Neural cell (in vitro differentiated cells): ENCODE measurements at regions not wholly inside any gene's neighbourhood (a gene's known extent, or its start where the extent isn't known, plus 50 kb on each side); places are given as distances from the start of the nearest gene placed in this dataset.

ENCODE experiments used
- H2AFZ ChIP-seq: fragments of 200-600, 300-800 bp; sonication (generic), shearing (Covaris generic); 2 replicates; pipeline ENCODE4 v1.6.0; 2014; ENCODE audit warnings: low read depth, mild to moderate bottlenecking, antibody characterized with exemption, low read length, moderate library complexity
- H3F3A ChIP-seq: fragments of 200-600 bp; shearing (Covaris generic); 2 replicates; pipeline ENCODE4 v1.6.1; 2016; ENCODE audit warnings: mild to moderate bottlenecking, moderate library complexity, mixed read lengths, antibody characterized with exemption, low read length; ENCODE audit not compliant: insufficient read depth, poor library complexity, severe bottlenecking
- H3K27ac ChIP-seq: fragments of 200-600, 300-800 bp; sonication (generic), shearing (Covaris generic); 2 replicates; pipeline ENCODE4 v1.5.1; 2014; ENCODE audit warnings: mild to moderate bottlenecking, low read length, moderate library complexity
- H3K27me3 ChIP-seq: fragments of 300-800, 200-600 bp; sonication (generic), shearing (Covaris generic); 2 replicates; pipeline ENCODE4 v1.6.0; 2014; ENCODE audit warnings: mild to moderate bottlenecking, low read depth, low read length, moderate library complexity; ENCODE audit not compliant: insufficient read depth
- H3K36me3 ChIP-seq: fragments of 300-800, 200-600 bp; sonication (generic), shearing (Covaris generic); 2 replicates; pipeline ENCODE4 v1.5.1; 2014; ENCODE audit warnings: mild to moderate bottlenecking, antibody characterized with exemption, low read length, moderate library complexity; ENCODE audit not compliant: insufficient read depth
- H3K4me2 ChIP-seq: fragments of 300-800, 200-600 bp; sonication (generic), shearing (Covaris generic); 2 replicates; pipeline ENCODE4 v1.6.0; 2014; ENCODE audit warnings: mild to moderate bottlenecking, low read length
- H3K4me3 ChIP-seq: fragments of 300-800, 200-600 bp; sonication (generic), shearing (Covaris generic); 2 replicates; pipeline ENCODE4 v1.5.1; 2014; ENCODE audit warnings: mild to moderate bottlenecking, low read length, moderate library complexity
- H3K79me2 ChIP-seq: fragments of 200-600 bp; shearing (Covaris generic); replicated peaks from 2 replicates; pipeline ENCODE4 v1.6.0; 2014; ENCODE audit warnings: mild to moderate bottlenecking, low read length, moderate library complexity; ENCODE audit not compliant: insufficient read depth
- H3K9ac ChIP-seq: fragments of 300-800, 200-600 bp; sonication (generic), shearing (Covaris generic); 2 replicates; pipeline ENCODE4 v1.6.1; 2016; ENCODE audit warnings: mild to moderate bottlenecking, low read length, mixed read lengths
- H3K9me2 ChIP-seq: fragments of 200-600 bp; shearing (Covaris generic); 2 replicates; pipeline ENCODE4 v1.6.1; 2016; ENCODE audit warnings: mild to moderate bottlenecking, low read length, mixed read lengths; ENCODE audit not compliant: insufficient read depth
- H3K9me3 ChIP-seq: fragments of 200-600, 300-800 bp; sonication (generic), shearing (Covaris generic); 2 replicates; pipeline ENCODE4 v1.6.1; 2016; ENCODE audit warnings: mild to moderate bottlenecking, mixed run types, low read length, moderate library complexity, mixed read lengths
- H4K20me1 ChIP-seq: fragments of 200-600 bp; shearing (Covaris generic); 2 replicates; pipeline ENCODE4 v1.6.1; 2016; ENCODE audit warnings: mild to moderate bottlenecking, mixed run types; ENCODE audit not compliant: insufficient read depth
- EP300 ChIP-seq: fragments of 450-650 bp; conservative IDR thresholded peaks from 2 replicates; pipeline ENCODE4 v1.6.1; 2014; ENCODE audit warnings: antibody characterized with exemption, mild to moderate bottlenecking, moderate library complexity; ENCODE audit not compliant: poor library complexity, severe bottlenecking
- EZH2 ChIP-seq: fragments of 200-600, 300-800 bp; shearing (Covaris generic), sonication (generic); IDR thresholded peaks from 2 replicates; pipeline ENCODE4 v1.6.1; 2014; ENCODE audit warnings: antibody characterized with exemption, low read length, borderline replicate concordance, mild to moderate bottlenecking; ENCODE audit not compliant: insufficient read depth, poor library complexity, severe bottlenecking
- MXI1 ChIP-seq: fragments of 450-650 bp; conservative IDR thresholded peaks from 2 replicates; pipeline ENCODE4 v1.6.1; 2014; ENCODE audit warnings: antibody characterized with exemption, mild to moderate bottlenecking; ENCODE audit not compliant: poor library complexity, severe bottlenecking
- POLR2AphosphoS5 ChIP-seq: IDR thresholded peaks from 2 replicates; pipeline ENCODE4 v1.6.1; 2012
- RAD21 ChIP-seq: fragments of 450-650 bp; conservative IDR thresholded peaks from 2 replicates; pipeline ENCODE4 v1.6.1; 2014; ENCODE audit warnings: antibody characterized with exemption, mild to moderate bottlenecking, moderate library complexity
- SMC3 ChIP-seq: fragments of 450-650 bp; conservative IDR thresholded peaks from 2 replicates; pipeline ENCODE4 v1.6.1; 2014; ENCODE audit warnings: antibody characterized with exemption, mild to moderate bottlenecking, moderate library complexity; ENCODE audit not compliant: poor library complexity
- TAF1 ChIP-seq: IDR thresholded peaks from 2 replicates; pipeline ENCODE4 v1.6.1; 2012; ENCODE audit warnings: low read depth
- TF ChIP-seq, protein P1 (sequence below): IDR thresholded peaks from 2 replicates; pipeline ENCODE4 v1.6.1; 2012; ENCODE audit warnings: borderline replicate concordance
- TF ChIP-seq, protein P2 (sequence below): fragments of 450-650 bp; IDR thresholded peaks from 2 replicates; pipeline ENCODE4 v1.5.1; 2014; ENCODE audit warnings: antibody characterized with exemption, mild to moderate bottlenecking, moderate library complexity; ENCODE audit not compliant: poor library complexity, severe bottlenecking

DNA sequence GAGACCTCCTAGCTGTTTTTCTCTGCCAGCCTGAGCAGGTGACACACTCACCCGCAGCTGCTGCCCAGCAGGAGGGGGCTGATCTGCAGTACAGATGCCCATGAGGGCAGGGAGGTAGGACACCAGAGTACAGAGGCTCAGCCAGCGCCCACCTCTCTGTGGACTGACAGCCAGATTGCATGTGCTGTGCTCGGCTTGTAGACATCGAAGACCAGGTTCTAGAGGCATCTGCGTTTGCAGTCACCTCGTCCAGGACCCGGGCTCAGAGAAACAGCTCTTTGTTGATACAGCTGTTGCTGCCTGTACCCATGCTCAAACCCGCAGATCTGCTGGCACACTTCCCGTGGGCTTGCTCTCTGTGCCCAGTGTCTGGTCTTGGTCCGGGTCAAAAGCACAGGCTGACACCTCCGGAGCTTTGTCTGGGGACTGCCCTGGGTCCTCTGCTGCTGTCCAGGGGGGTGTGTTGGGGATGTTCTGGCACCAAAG lies 224.7 kb downstream of the GLRX3 start:
- TF ChIP-seq POLR2AphosphoS5 (no peak), EP300 (no peak), RAD21 (no peak), EZH2 (no peak), MXI1 (no peak)
- TF ChIP-seq, protein P1, sequence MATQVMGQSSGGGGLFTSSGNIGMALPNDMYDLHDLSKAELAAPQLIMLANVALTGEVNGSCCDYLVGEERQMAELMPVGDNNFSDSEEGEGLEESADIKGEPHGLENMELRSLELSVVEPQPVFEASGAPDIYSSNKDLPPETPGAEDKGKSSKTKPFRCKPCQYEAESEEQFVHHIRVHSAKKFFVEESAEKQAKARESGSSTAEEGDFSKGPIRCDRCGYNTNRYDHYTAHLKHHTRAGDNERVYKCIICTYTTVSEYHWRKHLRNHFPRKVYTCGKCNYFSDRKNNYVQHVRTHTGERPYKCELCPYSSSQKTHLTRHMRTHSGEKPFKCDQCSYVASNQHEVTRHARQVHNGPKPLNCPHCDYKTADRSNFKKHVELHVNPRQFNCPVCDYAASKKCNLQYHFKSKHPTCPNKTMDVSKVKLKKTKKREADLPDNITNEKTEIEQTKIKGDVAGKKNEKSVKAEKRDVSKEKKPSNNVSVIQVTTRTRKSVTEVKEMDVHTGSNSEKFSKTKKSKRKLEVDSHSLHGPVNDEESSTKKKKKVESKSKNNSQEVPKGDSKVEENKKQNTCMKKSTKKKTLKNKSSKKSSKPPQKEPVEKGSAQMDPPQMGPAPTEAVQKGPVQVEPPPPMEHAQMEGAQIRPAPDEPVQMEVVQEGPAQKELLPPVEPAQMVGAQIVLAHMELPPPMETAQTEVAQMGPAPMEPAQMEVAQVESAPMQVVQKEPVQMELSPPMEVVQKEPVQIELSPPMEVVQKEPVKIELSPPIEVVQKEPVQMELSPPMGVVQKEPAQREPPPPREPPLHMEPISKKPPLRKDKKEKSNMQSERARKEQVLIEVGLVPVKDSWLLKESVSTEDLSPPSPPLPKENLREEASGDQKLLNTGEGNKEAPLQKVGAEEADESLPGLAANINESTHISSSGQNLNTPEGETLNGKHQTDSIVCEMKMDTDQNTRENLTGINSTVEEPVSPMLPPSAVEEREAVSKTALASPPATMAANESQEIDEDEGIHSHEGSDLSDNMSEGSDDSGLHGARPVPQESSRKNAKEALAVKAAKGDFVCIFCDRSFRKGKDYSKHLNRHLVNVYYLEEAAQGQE: no peak
- H2AFZ ChIP-seq: no peak overlapping the region
- H3K27me3 ChIP-seq: no peaks in the 10 kb centered on the region
- no peaks in the 10 kb centered on the region for H4K20me1 ChIP-seq
- no peaks in the 10 kb centered on the region for H3K9me3 ChIP-seq
- no peaks in the 10 kb centered on the region for H3F3A ChIP-seq
- no peak overlapping the region for H3K4me2 ChIP-seq
- no peak overlapping the region for H3K4me3 ChIP-seq
- H3K27ac ChIP-seq: no peak overlapping the region
- H3K9me2 ChIP-seq: no peaks in the 10 kb centered on the region
- H3K36me3 ChIP-seq: no peaks in the 10 kb centered on the region
- no peak overlapping the region for H3K9ac ChIP-seq
- no peaks in the 10 kb centered on the region for H3K79me2 ChIP-seq

DNA sequence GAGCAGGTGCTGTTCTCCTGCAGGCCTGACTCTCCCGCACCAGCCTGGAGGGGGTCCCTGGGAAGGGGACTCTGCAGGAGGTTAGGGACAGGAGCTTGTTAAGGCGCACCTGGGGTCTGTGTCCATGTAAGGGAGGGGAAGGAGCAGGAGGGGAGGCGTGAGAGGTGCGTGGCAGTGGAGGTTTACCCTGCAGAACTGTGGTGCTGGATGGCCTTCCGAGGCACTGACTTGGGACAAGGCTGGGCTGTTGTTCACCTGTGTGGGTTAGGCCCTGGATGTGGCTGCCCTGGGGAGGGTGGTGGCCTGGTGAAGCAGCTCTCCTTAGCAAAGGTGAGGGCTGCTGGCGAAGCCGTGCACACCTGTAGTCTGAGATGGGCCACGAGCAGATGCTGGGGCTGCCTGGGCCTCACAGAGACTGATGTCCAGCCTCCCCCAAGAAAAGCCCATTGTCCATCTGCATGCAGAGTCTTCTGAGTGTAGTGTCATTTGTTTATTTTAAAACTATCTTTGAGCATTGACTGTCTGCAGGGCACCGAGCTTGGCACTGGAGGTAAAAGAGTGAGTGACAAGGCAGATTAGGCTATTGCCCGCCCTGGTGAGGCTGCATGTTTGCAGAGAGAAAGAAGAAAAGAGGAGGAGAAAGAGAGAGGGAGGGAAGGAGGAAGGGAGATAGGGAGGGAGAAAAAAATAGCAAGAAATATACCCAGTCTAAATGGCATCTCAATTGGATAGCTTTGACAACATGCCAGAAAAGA lies 225.3 kb downstream of the GLRX3 start:
- TF ChIP-seq EZH2 (no peak), MXI1 (no peak), TAF1 (no peak), POLR2AphosphoS5 (no peak), EP300 (no peak), SMC3 (no peak), RAD21 (no peak)
- TF ChIP-seq, protein P2, sequence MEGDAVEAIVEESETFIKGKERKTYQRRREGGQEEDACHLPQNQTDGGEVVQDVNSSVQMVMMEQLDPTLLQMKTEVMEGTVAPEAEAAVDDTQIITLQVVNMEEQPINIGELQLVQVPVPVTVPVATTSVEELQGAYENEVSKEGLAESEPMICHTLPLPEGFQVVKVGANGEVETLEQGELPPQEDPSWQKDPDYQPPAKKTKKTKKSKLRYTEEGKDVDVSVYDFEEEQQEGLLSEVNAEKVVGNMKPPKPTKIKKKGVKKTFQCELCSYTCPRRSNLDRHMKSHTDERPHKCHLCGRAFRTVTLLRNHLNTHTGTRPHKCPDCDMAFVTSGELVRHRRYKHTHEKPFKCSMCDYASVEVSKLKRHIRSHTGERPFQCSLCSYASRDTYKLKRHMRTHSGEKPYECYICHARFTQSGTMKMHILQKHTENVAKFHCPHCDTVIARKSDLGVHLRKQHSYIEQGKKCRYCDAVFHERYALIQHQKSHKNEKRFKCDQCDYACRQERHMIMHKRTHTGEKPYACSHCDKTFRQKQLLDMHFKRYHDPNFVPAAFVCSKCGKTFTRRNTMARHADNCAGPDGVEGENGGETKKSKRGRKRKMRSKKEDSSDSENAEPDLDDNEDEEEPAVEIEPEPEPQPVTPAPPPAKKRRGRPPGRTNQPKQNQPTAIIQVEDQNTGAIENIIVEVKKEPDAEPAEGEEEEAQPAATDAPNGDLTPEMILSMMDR: no peak
- TF ChIP-seq, protein P1: no peak
- H3K9me3 ChIP-seq: no peaks in the 10 kb centered on the region
- no peak overlapping the region for H3K4me2 ChIP-seq
- H3K36me3 ChIP-seq: no peaks in the 10 kb centered on the region
- no peak overlapping the region for H3K27ac ChIP-seq
- no peaks in the 10 kb centered on the region for H4K20me1 ChIP-seq
- H3K9ac ChIP-seq: no peak overlapping the region
- no peak overlapping the region for H3K4me3 ChIP-seq
- no peak overlapping the region for H2AFZ ChIP-seq
- H3K79me2 ChIP-seq: no peaks in the 10 kb centered on the region
- H3F3A ChIP-seq: no peaks in the 10 kb centered on the region
- no peaks in the 10 kb centered on the region for H3K9me2 ChIP-seq
- no peaks in the 10 kb centered on the region for H3K27me3 ChIP-seq
